Stomach smooth muscle (tissue), 2 donors: ENCODE measurements at regions not wholly inside any gene's neighbourhood (a gene's known extent, or its start where the extent isn't known, plus 50 kb on each side); places are given as distances from the start of the nearest gene placed in this dataset.
"Not testable (repeated sequence)": the region's sequence is repeated elsewhere in the genome, so short reads cannot be mapped to it uniquely, and the experiment has no call there.

Experiments
- H3K27ac ChIP-seq: one replicate; pipeline ENCODE4 v1.7.0; 2013; ENCODE audit warnings: mild to moderate bottlenecking, low read length, inconsistent platforms
- H3K27me3 ChIP-seq, 2 donors: one replicate each; pipeline ENCODE4 v1.7.0; 2013; ENCODE audit warnings: low read length in 2 of 2; ENCODE audit not compliant: insufficient read depth in 2 of 2, control insufficient read depth in 1 of 2
- H3K36me3 ChIP-seq, 2 donors: one replicate each; pipeline ENCODE4 v1.7.0; 2013; ENCODE audit warnings: low read length in 2 of 2; ENCODE audit not compliant: control insufficient read depth in 2 of 2, insufficient read depth in 2 of 2
- H3K4me1 ChIP-seq: one replicate; pipeline ENCODE4 v1.7.0; 2013; ENCODE audit warnings: low read length; ENCODE audit not compliant: control insufficient read depth, insufficient read depth
- H3K4me3 ChIP-seq, 2 donors: one replicate each; pipeline ENCODE4 v1.7.0; 2013; ENCODE audit warnings: low read length in 2 of 2
- H3K9ac ChIP-seq, 2 donors: one replicate each; pipeline ENCODE4 v1.7.0; 2013; ENCODE audit warnings: low read length in 2 of 2, mild to moderate bottlenecking in 1 of 2
- H3K9me3 ChIP-seq, 2 donors: one replicate each; pipeline ENCODE4 v1.7.0; 2013; ENCODE audit warnings: low read length in 2 of 2; ENCODE audit not compliant: control insufficient read depth in 2 of 2
- donor health status: healthy.
- donor health status: Pancreatic carcinoma.

- H3K36me3 ChIP-seq, H3K4me3 ChIP-seq, H3K27ac ChIP-seq, H3K4me1 ChIP-seq, H3K9me3 ChIP-seq, H3K27me3 ChIP-seq, H3K9ac ChIP-seq: not testable (repeated sequence)
Observed at GRCh38 chr2:130264901-130265320, 66.7 kb upstream of the TUBA3E start.

- Histone ChIP-seq H3K27me3 (peaks cover 4 to 8% of the 10 kb centered on the region in 2 donors), H3K36me3 (no peaks in the 10 kb centered on the region), H3K4me1 (no peaks in the 10 kb centered on the region), H3K4me3 (no peak overlapping the region), H3K27ac (no peak overlapping the region), H3K9ac (no peak overlapping the region), H3K9me3 (no peaks in the 10 kb centered on the region)
Observed at GRCh38 chr2:130264501-130264900, 66.3 kb upstream of the TUBA3E start.

GRCh38 chr2:130264046-130264445 is 65.8 kb upstream of the TUBA3E start:
- no peaks in the 10 kb centered on the region for H3K36me3 ChIP-seq

GRCh38 chr2:130263606-130264005 is 65.4 kb upstream of the TUBA3E start:
- Histone ChIP-seq H3K27me3 (peaks cover 4 to 10% of the 10 kb centered on the region in 2 donors), H3K4me3 (no peak overlapping the region), H3K27ac (no peak overlapping the region), H3K9ac (no peak overlapping the region), H3K36me3 (no peaks in the 10 kb centered on the region), H3K4me1 (no peaks in the 10 kb centered on the region), H3K9me3 (no peaks in the 10 kb centered on the region)

More at GRCh38 chr2:130264046-130264445, 65.8 kb upstream of the TUBA3E start:
- Histone ChIP-seq H3K9me3 (no peaks in the 10 kb centered on the region), H3K9ac (no peak overlapping the region), H3K4me3 (no peak overlapping the region), H3K4me1 (no peaks in the 10 kb centered on the region), H3K27ac (no peak overlapping the region), H3K27me3 (peaks cover 4 to 9% of the 10 kb centered on the region in 2 donors)

GRCh38 chr2:130261970-130262760 is 63.9 kb upstream of the TUBA3E start:
- no peaks in the 10 kb centered on the region for H3K36me3 ChIP-seq
- no peaks in the 10 kb centered on the region for H3K4me1 ChIP-seq
- H3K27me3 ChIP-seq: peaks cover 4 to 10% of the 10 kb centered on the region in 2 donors
- H3K4me3 ChIP-seq: no peak overlapping the region
- no peaks in the 10 kb centered on the region for H3K9me3 ChIP-seq
- H3K9ac ChIP-seq: no peak overlapping the region
- no peak overlapping the region for H3K27ac ChIP-seq

- peaks cover 4 to 10% of the 10 kb centered on the region in 2 donors for H3K27me3 ChIP-seq
- H3K9me3 ChIP-seq: no peaks in the 10 kb centered on the region
Observed at GRCh38 chr2:130261099-130261498, 62.9 kb upstream of the TUBA3E start.

GRCh38 chr2:130259594-130259993 is 61.4 kb upstream of the TUBA3E start:
- Histone ChIP-seq H3K36me3 (no peaks in the 10 kb centered on the region), H3K27me3 (peaks cover 4 to 13% of the 10 kb centered on the region in 2 donors), H3K9me3 (no peaks in the 10 kb centered on the region), H3K27ac (no peak overlapping the region), H3K4me1 (no peaks in the 10 kb centered on the region), H3K9ac (no peak overlapping the region), H3K4me3 (no peak overlapping the region)

More at GRCh38 chr2:130261099-130261498, 62.9 kb upstream of the TUBA3E start:
- H3K4me1 ChIP-seq: no peaks in the 10 kb centered on the region
- no peaks in the 10 kb centered on the region for H3K36me3 ChIP-seq
- no peak overlapping the region for H3K9ac ChIP-seq
- H3K4me3 ChIP-seq: no peak overlapping the region
- no peak overlapping the region for H3K27ac ChIP-seq

- peaks cover 4 to 16% of the 10 kb centered on the region in 2 donors for H3K27me3 ChIP-seq
- H3K4me3 ChIP-seq: no peak overlapping the region
- H3K27ac ChIP-seq: no peak overlapping the region
- H3K36me3 ChIP-seq: no peaks in the 10 kb centered on the region
- no peak overlapping the region for H3K9ac ChIP-seq
- H3K9me3 ChIP-seq: no peaks in the 10 kb centered on the region
- H3K4me1 ChIP-seq: no peaks in the 10 kb centered on the region
Observed at GRCh38 chr2:130258356-130258755, 60.1 kb upstream of the TUBA3E start.

- peaks cover 12 to 15% of the 10 kb centered on the region in 2 donors for H3K27me3 ChIP-seq
- H3K9ac ChIP-seq: no peak overlapping the region
- no peak overlapping the region for H3K4me3 ChIP-seq
- no peaks in the 10 kb centered on the region for H3K36me3 ChIP-seq
- no peaks in the 10 kb centered on the region for H3K9me3 ChIP-seq
- no peak overlapping the region for H3K27ac ChIP-seq
- peaks cover 4% of the 10 kb centered on the region for H3K4me1 ChIP-seq
Observed at GRCh38 chr2:130252880-130253645, 54.8 kb upstream of the TUBA3E start.

- Histone ChIP-seq H3K4me3 (peak overlapping the region in 1 of 2 donors; percentile 15), H3K36me3 (no peaks in the 10 kb centered on the region), H3K27me3 (peaks cover 12 to 15% of the 10 kb centered on the region in 2 donors), H3K27ac (no peak overlapping the region), H3K4me1 (peaks cover 4% of the 10 kb centered on the region), H3K9me3 (no peaks in the 10 kb centered on the region), H3K9ac (no peak overlapping the region)
Observed at GRCh38 chr2:130251873-130252620, 53.8 kb upstream of the TUBA3E start.
